D721Med (cell line): ENCODE measurements at regions not wholly inside any gene's neighbourhood (a gene's known extent, or its start where the extent isn't known, plus 50 kb on each side); places are given as distances from the start of the nearest gene placed in this dataset.
A peak's percentile ranks its signal among the peaks of the same experiment; 100 is the strongest.

Source experiments
- DNase-seq: peaks from one replicate; pipeline ENCODE4 v3.0.0; 2011; ENCODE audit warnings: low spot score; ENCODE audit not compliant: insufficient read length
- FAIRE-seq: peaks from 2 replicates; lab custom pipeline; 2011; peaks lifted over from hg19 to GRCh38; lab: Jason Lieb, UNC
- CTCF ChIP-seq: IDR thresholded peaks from 2 replicates; pipeline ENCODE4 v1.5.1; 2012; ENCODE audit warnings: mild to moderate bottlenecking, control low read depth; ENCODE audit not compliant: insufficient read depth; ENCODE audit errors: missing control alignments

GRCh38 chr2:134142341-134142738 lies 111.5 kb upstream of the MGAT5 start:
- DNase-seq (no peak), FAIRE-seq (no peak)
- TF ChIP-seq CTCF = no peak

- DNase-seq (no peak), FAIRE-seq (no peak)
- TF ChIP-seq CTCF = no peak
Observed at GRCh38 chr2:134142903-134143302, 111.0 kb upstream of the MGAT5 start.

- DNase-seq = no peak
- no peak for TF ChIP-seq CTCF
- FAIRE-seq = no peak
Observed at GRCh38 chr2:134143568-134143967, 110.3 kb upstream of the MGAT5 start.

- no peak for DNase-seq
- no peak for FAIRE-seq
- TF ChIP-seq CTCF = peak; percentile 1
Observed at GRCh38 chr2:134144081-134144596, 109.7 kb upstream of the MGAT5 start.

GRCh38 chr2:134144651-134145050 lies 109.2 kb upstream of the MGAT5 start:
- no peak for FAIRE-seq
- TF ChIP-seq CTCF = no peak
- DNase-seq = no peak

GRCh38 chr2:134145519-134145918 lies 108.4 kb upstream of the MGAT5 start:
- DNase-seq (no peak), FAIRE-seq (no peak)
- no peak for TF ChIP-seq CTCF

GRCh38 chr2:134146161-134146560 lies 107.7 kb upstream of the MGAT5 start:
- FAIRE-seq (no peak), DNase-seq (no peak)
- TF ChIP-seq CTCF = no peak
